ENCODE measurements at regions not wholly inside any gene's neighbourhood (a gene's known extent, or its start where the extent isn't known, plus 50 kb on each side); places are given as distances from the start of the nearest gene placed in this dataset.

GRCh38 chr11:111135101-111135500 is 110.4 kb upstream of the POU2AF2 start:
- BruUV-seq (replicated peaks), result no TSS peak
- intact Hi-C loops (cut with micrococcal nuclease; ENCODE audit: unreplicated experiment), result no loop called here

GRCh38 chr11:111128076-111128870 is 117.3 kb upstream of the POU2AF2 start:
- Histone ChIP-seq H3K27me3 (ENCODE audit: control insufficient read depth, insufficient read depth, low read length) (no peaks in the 10 kb centered on the region), H3K36me3 (ENCODE audit: control insufficient read depth, insufficient read depth, low read length) (no peaks in the 10 kb centered on the region), H3K9me3 (ENCODE audit: control insufficient read depth, insufficient read depth, low read depth, low read length) (no peaks in the 10 kb centered on the region), H3K27ac (ENCODE audit: low read length) (no peak overlapping the region), H3K4me1 (ENCODE audit: control insufficient read depth, insufficient read depth, low read length) (no peaks in the 10 kb centered on the region), H3K4me3 (ENCODE audit: low read depth in 2 of 2, low read length in 2 of 2) (no peak overlapping the region)
- DNase-seq (ENCODE audit: low read depth, low spot score), result no peak
- no TSS peak for BruUV-seq (replicated peaks)
- POLR2A ChIA-PET, result no interaction called here
- intact Hi-C loops (cut with micrococcal nuclease; ENCODE audit: unreplicated experiment), result no loop called here
- in situ Hi-C loops (cut with HindIII; ENCODE audit: low pct_unique_long_range_greater_than_20kb, low sequenced_read_pairs), result no loop called here
- CTCF ChIA-PET, result no interaction called here
- TF ChIP-seq, protein P1, sequence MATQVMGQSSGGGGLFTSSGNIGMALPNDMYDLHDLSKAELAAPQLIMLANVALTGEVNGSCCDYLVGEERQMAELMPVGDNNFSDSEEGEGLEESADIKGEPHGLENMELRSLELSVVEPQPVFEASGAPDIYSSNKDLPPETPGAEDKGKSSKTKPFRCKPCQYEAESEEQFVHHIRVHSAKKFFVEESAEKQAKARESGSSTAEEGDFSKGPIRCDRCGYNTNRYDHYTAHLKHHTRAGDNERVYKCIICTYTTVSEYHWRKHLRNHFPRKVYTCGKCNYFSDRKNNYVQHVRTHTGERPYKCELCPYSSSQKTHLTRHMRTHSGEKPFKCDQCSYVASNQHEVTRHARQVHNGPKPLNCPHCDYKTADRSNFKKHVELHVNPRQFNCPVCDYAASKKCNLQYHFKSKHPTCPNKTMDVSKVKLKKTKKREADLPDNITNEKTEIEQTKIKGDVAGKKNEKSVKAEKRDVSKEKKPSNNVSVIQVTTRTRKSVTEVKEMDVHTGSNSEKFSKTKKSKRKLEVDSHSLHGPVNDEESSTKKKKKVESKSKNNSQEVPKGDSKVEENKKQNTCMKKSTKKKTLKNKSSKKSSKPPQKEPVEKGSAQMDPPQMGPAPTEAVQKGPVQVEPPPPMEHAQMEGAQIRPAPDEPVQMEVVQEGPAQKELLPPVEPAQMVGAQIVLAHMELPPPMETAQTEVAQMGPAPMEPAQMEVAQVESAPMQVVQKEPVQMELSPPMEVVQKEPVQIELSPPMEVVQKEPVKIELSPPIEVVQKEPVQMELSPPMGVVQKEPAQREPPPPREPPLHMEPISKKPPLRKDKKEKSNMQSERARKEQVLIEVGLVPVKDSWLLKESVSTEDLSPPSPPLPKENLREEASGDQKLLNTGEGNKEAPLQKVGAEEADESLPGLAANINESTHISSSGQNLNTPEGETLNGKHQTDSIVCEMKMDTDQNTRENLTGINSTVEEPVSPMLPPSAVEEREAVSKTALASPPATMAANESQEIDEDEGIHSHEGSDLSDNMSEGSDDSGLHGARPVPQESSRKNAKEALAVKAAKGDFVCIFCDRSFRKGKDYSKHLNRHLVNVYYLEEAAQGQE (IDR thresholded peaks at IDR 0.05; ENCODE audit: insufficient read depth in 1 of 2, low read depth in 2 of 2, low read length in 1 of 2), result no peak
- TF ChIP-seq TCF7L2 (IDR thresholded peaks at IDR 0.05; ENCODE audit: low read depth, low read length) (no peak), POLR2AphosphoS5 (IDR thresholded peaks at IDR 0.05; ENCODE audit: low read depth, low read length) (no peak), CTCF (IDR thresholded peaks at IDR 0.05) (no peak)
- ATAC-seq, result no peak

More at GRCh38 chr11:111135101-111135500, 110.4 kb upstream of the POU2AF2 start:
- no peak for ATAC-seq
- TF ChIP-seq SIN3A (IDR thresholded peaks at IDR 0.05; ENCODE audit: borderline replicate concordance, insufficient read depth, low read depth, low read length) (no peak), TCF7L2 (IDR thresholded peaks at IDR 0.05; ENCODE audit: low read depth, low read length) (no peak), POLR2AphosphoS5 (IDR thresholded peaks at IDR 0.05; ENCODE audit: low read depth, low read length) (no peak), CTCF (IDR thresholded peaks at IDR 0.05) (no peak)
- TF ChIP-seq, protein P1 (IDR thresholded peaks at IDR 0.05; ENCODE audit: insufficient read depth in 1 of 2, low read depth in 2 of 2, low read length in 1 of 2), result no peak
- Histone ChIP-seq H3K4me1 (ENCODE audit: control insufficient read depth, insufficient read depth, low read length) (no peaks in the 10 kb centered on the region), H3K27ac (ENCODE audit: low read length) (no peak overlapping the region), H3K9me3 (ENCODE audit: control insufficient read depth, insufficient read depth, low read depth, low read length) (no peaks in the 10 kb centered on the region), H3K36me3 (ENCODE audit: control insufficient read depth, insufficient read depth, low read length) (no peaks in the 10 kb centered on the region), H3K27me3 (ENCODE audit: control insufficient read depth, insufficient read depth, low read length) (no peaks in the 10 kb centered on the region), H3K4me3 (ENCODE audit: low read depth in 2 of 2, low read length in 2 of 2) (no peak overlapping the region)
- ChIA-PET CTCF (no interaction called here), POLR2A (no interaction called here)
- no peak for DNase-seq (ENCODE audit: low read depth, low spot score)
- in situ Hi-C loops (cut with HindIII; ENCODE audit: low pct_unique_long_range_greater_than_20kb, low sequenced_read_pairs), result no loop called here
